ENCODE measurements at regions not wholly inside any gene's neighbourhood (a gene's known extent, or its start where the extent isn't known, plus 50 kb on each side); places are given as distances from the start of the nearest gene placed in this dataset.

GRCh38 chr12:113525066-113525465 is 53.4 kb upstream of the LHX5 start:
- Histone ChIP-seq H3K36me3 (ENCODE audit: control insufficient read depth in 2 of 3, insufficient read depth in 3 of 3, low read length in 3 of 3) (no peaks in the 10 kb centered on the region), H3K9ac (ENCODE audit: low read length in 3 of 3) (no peak overlapping the region), H3K4me1 (ENCODE audit: control insufficient read depth in 2 of 3, insufficient read depth in 2 of 3, low read depth in 1 of 3, low read length in 3 of 3) (no peaks in the 10 kb centered on the region), H3K4me3 (ENCODE audit: low read length in 3 of 3) (no peak overlapping the region), H3K27me3 (ENCODE audit: control insufficient read depth, insufficient read depth, low read length) (peaks cover 2% of the 10 kb centered on the region), H3K27ac (ENCODE audit: low read depth in 2 of 2, low read length in 2 of 2) (no peak overlapping the region), H3K9me3 (ENCODE audit: control insufficient read depth in 2 of 3, insufficient read depth in 1 of 3, low read length in 3 of 3) (no peaks in the 10 kb centered on the region)
- DNase-seq (no peak), FAIRE-seq (no peak)
- TF ChIP-seq CTCF (IDR thresholded peaks at IDR 0.05; ENCODE audit: borderline replicate concordance, extremely low read depth, insufficient read depth): no peak
- intact Hi-C loops (cut with DNase I): no loop called here

GRCh38 chr12:113524495-113524894 is 52.8 kb upstream of the LHX5 start:
- no peak overlapping the region for H3K27ac ChIP-seq (ENCODE audit: low read depth in 2 of 2, low read length in 2 of 2)
- no peak overlapping the region for H3K9ac ChIP-seq (ENCODE audit: low read length in 3 of 3)
- FAIRE-seq: no peak
- DNase-seq: no peak
- no peaks in the 10 kb centered on the region for H3K36me3 ChIP-seq (ENCODE audit: control insufficient read depth in 2 of 3, insufficient read depth in 3 of 3, low read length in 3 of 3)
- H3K4me3 ChIP-seq (ENCODE audit: low read length in 3 of 3): no peak overlapping the region
- peaks cover 2% of the 10 kb centered on the region for H3K27me3 ChIP-seq (ENCODE audit: control insufficient read depth, insufficient read depth, low read length)
- intact Hi-C loops (cut with DNase I): no loop called here
- no peaks in the 10 kb centered on the region for H3K4me1 ChIP-seq (ENCODE audit: control insufficient read depth in 2 of 3, insufficient read depth in 2 of 3, low read depth in 1 of 3, low read length in 3 of 3)
- H3K9me3 ChIP-seq (ENCODE audit: control insufficient read depth in 2 of 3, insufficient read depth in 1 of 3, low read length in 3 of 3): no peaks in the 10 kb centered on the region
- TF ChIP-seq CTCF (IDR thresholded peaks at IDR 0.05; ENCODE audit: borderline replicate concordance, extremely low read depth, insufficient read depth): no peak

GRCh38 chr12:113521708-113522107 is 50.0 kb upstream of the LHX5 start:
- peaks cover 11% of the 10 kb centered on the region for H3K27me3 ChIP-seq (ENCODE audit: control insufficient read depth, insufficient read depth, low read length)
- H3K36me3 ChIP-seq (ENCODE audit: control insufficient read depth in 2 of 3, insufficient read depth in 3 of 3, low read length in 3 of 3): no peaks in the 10 kb centered on the region
- DNase-seq (no peak), FAIRE-seq (no peak)
- no peaks in the 10 kb centered on the region for H3K4me1 ChIP-seq (ENCODE audit: control insufficient read depth in 2 of 3, insufficient read depth in 2 of 3, low read depth in 1 of 3, low read length in 3 of 3)
- no peak for TF ChIP-seq CTCF (IDR thresholded peaks at IDR 0.05; ENCODE audit: borderline replicate concordance, extremely low read depth, insufficient read depth)
- intact Hi-C loops (cut with DNase I): no loop called here
- H3K4me3 ChIP-seq (ENCODE audit: low read length in 3 of 3): no peak overlapping the region
- no peak overlapping the region for H3K27ac ChIP-seq (ENCODE audit: low read depth in 2 of 2, low read length in 2 of 2)
- H3K9me3 ChIP-seq (ENCODE audit: control insufficient read depth in 2 of 3, insufficient read depth in 1 of 3, low read length in 3 of 3): peaks cover 0 to 6% (median 2%) of the 10 kb centered on the region in 3 donors
- H3K9ac ChIP-seq (ENCODE audit: low read length in 3 of 3): no peak overlapping the region

Data from kidney (tissue), 13 donors.